Ovary (tissue), 3 donors: ENCODE measurements at regions not wholly inside any gene's neighbourhood (a gene's known extent, or its start where the extent isn't known, plus 50 kb on each side); places are given as distances from the start of the nearest gene placed in this dataset.

Experiments used
- EP300 ChIP-seq: sonication (generic); formaldehyde crosslinking; IDR thresholded peaks from one replicate; pipeline ENCODE4 v1.6.1; 2017; ENCODE audit warnings: antibody characterized with exemption
- POLR2A ChIP-seq: fragments of 450-650 bp; IDR thresholded peaks from one replicate; pipeline ENCODE4 v1.6.1; 2017; ENCODE audit warnings: antibody characterized with exemption, mild to moderate bottlenecking, moderate library complexity
- TF ChIP-seq, protein P1 (sequence below), 3 donors: fragments of 450-650 bp in 2 of 3; fragments of 200-600 bp in 1 of 3; IDR thresholded peaks; one replicate each; pipeline versions ENCODE4 v1.5.1 to v1.8.0; 2016 to 2022; ENCODE audit warnings: antibody characterized with exemption in 3 of 3, mild to moderate bottlenecking in 1 of 3
- donor health status: DM: no; HTN: no; CAD: no.

DNA sequence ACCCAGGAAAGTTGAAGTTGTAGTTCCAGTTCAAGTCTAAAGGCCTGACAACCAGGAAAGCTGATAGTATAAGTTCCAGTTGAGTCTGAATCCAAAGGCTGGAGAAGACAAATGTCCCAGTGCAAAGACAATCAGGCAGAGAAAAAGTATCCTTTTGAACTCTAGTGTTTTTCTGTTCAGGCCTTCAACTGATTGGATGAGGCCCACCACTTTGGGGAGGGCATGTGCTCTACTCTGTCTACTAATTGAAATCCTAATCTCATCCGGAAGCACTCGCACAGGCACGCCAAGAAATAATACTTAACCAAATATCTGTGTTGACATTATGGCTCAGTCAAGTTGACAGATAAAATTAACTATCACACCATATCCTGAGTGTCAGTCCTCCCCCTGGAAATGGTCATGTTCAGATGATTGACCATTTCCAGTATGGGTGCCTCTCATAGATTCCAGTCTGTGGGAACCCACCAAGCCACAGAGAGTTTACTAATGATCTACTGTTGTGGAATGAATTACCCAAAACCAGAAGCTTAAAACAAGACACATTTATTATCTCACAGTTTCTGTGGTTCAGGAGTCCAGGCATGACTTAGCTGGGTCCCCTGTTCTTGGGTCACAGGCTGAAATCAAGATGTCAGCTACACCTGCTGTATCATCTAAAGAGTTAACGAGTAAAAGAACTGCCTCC lies 296.3 kb upstream of the ZP4 start:
- TF ChIP-seq, protein P1, sequence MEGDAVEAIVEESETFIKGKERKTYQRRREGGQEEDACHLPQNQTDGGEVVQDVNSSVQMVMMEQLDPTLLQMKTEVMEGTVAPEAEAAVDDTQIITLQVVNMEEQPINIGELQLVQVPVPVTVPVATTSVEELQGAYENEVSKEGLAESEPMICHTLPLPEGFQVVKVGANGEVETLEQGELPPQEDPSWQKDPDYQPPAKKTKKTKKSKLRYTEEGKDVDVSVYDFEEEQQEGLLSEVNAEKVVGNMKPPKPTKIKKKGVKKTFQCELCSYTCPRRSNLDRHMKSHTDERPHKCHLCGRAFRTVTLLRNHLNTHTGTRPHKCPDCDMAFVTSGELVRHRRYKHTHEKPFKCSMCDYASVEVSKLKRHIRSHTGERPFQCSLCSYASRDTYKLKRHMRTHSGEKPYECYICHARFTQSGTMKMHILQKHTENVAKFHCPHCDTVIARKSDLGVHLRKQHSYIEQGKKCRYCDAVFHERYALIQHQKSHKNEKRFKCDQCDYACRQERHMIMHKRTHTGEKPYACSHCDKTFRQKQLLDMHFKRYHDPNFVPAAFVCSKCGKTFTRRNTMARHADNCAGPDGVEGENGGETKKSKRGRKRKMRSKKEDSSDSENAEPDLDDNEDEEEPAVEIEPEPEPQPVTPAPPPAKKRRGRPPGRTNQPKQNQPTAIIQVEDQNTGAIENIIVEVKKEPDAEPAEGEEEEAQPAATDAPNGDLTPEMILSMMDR (IDR thresholded peaks at IDR 0.05): no peak
- TF ChIP-seq EP300 (no peak), POLR2A (no peak)
